Activated gamma-delta T cell treated with Interleukin-2 at 50 U/mL for 16 hours (primary cell): ENCODE measurements at regions not wholly inside any gene's neighbourhood (a gene's known extent, or its start where the extent isn't known, plus 50 kb on each side); places are given as distances from the start of the nearest gene placed in this dataset.

Experiments
- DNase-seq: peaks from one replicate; pipeline ENCODE4 v3.0.0-alpha.2; 2020

DNA sequence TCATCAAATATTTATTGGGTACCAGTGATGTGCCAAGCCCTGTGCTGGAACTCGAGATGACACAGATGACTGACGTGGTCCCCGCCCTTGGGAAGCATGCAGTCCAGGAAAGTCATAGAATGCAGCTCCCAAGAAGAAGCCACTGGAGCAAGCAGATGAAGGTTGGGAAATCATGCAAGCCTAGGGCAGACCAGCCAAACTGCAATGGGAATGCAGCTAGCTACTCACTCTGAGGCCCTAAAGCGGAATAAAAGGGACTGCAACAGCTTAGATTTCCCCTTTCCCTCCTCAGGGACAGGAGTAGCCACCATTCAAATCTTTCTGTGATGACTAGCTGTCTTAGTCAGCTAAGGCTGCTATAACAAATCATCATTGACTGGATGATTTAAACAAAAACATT, 152.2 kb downstream of the MAFB start:
- DNase-seq = no peak

DNA sequence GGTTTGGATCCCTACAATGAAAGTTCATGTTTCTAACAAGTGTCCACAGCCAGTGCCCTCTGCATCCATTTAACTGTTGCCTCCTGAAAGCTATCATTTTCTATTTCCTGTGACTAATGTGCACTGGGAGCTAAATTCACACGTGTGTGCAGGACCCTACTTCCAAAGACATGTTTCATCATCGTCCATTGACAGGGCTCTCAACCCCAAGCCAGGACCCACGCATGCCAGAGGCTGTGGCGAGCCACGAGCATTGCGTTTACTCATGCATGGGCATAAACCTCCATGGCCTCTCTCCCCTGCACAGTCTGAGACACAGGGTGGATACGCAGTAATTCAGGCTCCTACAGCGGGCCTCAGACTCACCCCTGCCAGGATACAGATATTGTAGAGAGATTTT, 153.2 kb downstream of the MAFB start:
- DNase-seq = no peak

DNA sequence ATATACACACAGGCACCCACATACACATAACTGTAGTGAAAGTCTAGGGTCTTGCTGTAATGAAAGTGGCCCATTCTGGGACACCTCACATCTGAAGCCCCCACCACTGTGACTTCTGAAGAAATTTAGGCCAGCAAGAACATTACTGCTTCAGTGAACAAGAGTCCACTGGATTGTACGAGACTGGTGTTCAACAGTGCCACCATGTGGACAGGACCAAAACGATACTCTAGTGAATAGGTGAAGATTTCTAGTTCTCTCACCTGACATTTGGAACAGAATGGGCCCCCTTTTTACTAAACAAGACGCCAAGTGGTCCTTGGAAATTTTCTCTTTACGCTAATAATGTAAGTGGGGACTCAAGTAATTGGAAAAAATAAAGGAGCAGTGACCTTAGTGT, 156.9 kb downstream of the MAFB start:
- no peak for DNase-seq

DNA sequence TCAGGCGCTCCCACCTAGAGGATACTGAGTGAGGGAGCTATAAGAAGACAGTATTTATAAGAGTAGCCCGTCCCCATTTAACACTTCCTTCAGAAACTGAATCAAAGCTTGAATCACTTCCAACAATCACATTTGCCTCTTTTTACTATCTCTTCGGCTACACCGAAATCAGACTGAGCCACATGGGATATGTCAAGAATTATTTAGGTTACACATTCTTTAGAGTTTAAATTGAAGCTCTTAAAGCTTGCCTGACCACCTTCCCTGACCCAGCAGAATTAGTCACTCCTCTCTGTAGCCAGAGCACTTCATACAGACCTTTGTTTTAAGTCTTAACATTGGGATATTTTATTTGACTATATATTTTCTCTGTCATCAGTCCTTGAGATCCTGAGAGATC, 163.7 kb downstream of the MAFB start:
- no peak for DNase-seq

DNA sequence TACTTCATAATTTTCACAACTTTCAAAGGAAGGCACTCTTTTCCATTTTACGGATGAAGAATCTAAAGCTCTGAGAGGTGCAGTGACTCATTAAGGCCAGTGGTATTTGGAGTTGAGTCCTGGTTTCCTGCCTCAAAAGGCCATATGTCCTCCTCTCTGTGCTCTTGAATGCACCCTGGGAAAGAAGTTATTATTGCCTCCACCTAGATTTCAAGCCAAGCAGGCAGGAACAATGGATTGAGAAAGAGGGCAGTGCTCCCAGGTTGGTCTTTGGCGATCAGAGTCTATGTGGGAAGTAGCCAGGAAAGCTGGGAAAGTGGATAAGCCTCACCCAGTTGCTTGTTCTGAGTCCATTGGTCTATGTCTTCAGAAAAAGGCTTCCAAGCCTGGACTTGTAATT, 165.0 kb downstream of the MAFB start:
- DNase-seq = no peak

DNA sequence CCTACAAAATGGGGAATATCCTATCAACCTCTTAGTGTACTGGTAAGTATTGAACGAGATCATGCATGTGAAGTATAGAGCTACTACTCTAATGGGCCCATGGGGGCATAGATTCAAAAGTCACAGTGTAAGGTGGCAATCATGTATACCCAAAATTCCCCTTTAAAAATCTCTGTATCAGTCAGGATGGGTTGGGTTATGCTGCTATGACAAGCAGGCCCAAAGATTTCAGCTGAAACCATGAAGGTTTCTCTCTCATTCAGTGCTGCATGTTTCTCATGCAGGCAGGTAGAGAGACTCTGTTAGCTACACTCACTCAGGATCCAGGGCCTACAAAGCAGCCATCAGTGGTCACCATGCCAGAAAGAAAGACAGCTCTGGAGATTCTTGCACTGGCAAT, 166.6 kb downstream of the MAFB start:
- no peak for DNase-seq

DNA sequence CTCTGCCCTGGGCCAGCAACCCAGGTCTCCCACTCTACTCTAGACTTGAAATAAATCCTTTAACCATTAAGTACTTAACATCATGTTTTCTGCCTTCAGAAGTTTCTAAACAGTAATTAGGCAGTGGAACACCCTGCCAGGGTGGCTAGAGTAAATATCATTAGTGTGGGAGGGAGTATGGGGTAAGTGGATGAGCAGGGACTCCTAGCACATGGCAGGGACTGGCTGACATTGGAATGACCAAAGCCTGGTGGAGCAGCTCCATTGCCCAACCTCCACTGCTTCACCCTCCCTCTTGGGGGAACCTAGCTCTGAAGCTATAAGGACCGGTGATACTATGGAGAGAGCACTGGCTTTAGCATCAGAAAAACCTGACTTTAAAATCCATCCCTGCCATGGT, 167.1 kb downstream of the MAFB start:
- DNase-seq = no peak

DNA sequence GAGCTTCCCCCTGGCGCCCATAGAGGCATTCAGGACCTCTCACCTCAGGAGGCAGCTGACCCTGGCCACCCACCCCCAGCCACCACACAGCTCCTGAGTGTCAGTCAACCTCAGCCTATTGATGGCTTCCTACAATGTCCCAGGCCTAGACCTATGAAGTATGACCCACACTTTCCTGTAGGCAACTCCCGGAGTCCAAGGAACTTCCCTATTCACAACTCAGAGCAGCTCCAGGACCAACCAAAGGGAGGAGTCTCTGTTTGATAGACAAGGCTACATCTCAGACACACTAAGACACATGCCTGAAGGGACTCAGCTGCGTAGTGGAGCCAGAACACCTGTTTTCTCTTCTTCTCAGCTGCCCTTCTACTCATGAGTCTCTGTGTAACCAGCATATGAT, 169.1 kb downstream of the MAFB start:
- no peak for DNase-seq

DNA sequence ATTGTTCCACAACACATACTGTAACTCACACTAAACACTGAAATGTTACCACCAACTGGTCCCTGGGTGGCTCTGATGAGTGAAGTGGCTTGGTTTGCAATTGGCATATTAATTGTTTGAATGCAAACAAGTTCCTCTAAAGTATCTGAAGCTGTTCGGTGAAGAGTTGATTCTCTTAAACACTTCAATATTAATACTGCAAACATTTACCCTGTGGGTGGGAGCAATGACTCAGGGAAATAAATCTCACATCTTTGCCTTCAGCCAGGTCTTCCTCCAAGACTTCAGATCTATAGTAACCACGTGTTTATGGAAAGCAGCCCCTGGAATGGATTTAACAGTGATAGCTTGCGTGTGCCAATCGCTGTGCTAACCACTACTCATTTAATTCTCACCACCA, 176.0 kb downstream of the MAFB start:
- DNase-seq = no peak

DNA sequence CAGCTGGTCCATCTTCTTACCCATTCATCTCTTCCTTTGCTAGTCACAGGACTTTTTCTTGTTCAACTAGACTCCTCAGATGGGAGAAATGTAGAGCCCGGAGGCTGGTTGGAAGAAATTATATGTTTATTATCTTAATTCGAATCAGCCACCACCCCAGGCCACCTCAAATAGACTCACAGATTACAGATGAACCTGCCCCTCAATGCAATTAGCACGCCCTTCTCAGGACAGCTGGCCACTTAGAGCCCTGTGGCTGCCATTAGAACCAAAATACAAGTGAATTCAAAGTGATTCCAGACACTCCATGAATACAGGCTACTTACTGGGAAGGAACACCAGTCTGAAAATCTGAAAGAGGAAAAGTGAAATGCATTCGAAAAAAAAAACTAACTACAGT, 176.4 kb downstream of the MAFB start:
- DNase-seq = no peak

DNA sequence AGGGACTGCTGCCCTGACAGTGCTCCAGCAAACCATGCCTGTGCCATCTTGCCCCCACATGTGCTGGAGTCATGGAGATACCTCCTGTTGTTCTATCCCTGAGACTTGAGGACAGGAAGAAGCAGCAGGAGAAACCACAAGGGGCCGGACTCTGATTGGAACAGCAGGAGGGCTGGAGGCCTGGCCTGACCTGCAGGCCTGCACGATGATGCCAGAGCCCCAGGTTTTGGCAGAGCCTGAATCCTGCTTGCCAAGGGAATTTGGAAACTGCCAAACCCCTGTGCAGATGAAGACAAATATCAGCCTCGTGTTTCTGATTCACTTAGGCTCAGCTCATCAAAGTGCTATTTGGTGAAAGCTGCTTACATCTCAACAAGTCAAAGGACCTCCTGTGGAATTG, 177.6 kb downstream of the MAFB start:
- DNase-seq = no peak

DNA sequence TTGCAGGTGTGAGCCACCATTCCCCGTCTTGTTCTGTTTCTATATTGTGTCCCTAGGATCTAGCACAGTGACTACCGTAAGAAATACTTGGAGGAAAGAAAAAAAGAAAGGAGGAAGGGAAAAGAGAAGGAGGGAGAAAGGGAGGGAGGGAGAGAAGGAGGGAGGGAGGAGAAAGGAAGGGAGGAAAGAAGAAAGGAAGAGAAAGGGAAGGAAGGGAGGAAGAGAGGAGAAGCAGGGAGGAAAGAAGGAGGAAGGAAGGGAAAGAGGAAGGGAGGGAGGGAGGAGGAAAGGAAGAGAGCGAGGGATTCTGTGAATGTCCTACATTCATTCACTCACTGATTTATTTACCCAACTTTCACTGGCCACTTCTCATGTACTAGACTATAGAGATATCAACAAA, 178.4 kb downstream of the MAFB start:
- DNase-seq = no peak

DNA sequence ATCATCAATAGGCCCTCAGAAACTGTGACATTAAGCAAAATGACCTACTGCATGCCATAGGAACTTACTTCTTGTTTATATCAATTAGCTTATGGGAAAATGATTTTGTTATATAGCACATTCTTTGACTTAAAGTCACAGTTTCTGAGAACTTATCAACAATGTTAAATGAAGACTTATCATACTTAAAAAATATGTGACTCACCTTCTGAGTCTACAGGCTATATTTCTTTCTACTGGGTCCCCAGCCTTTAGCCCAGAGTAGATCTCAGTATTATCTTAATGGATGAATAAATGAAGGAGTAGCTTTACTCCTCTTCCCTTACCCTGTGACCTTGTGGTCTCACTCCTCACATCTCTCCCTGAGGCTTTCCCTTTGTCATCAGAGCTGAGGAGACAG, 180.2 kb downstream of the MAFB start:
- DNase-seq = no peak

DNA sequence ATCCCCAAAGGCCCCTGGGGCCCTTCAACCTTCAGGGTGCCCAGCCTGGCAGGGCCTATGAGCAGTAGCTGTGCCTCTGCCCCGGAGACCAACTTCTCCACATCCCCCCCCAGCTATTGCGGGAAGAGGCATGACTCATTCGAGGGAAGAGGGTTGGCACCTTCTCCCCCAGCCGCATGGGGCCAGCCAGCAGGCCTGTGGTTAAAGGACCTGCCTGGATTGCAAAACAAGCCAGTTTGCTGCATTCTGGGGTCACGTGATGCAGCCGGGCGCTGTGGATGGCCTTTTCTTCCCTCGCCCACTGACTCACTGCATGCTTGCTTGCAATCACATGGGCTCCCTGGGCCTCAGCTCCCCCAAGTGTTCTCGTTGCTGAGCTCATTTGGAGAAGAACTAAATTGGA, 182.5 kb downstream of the MAFB start:
- no peak for DNase-seq

DNA sequence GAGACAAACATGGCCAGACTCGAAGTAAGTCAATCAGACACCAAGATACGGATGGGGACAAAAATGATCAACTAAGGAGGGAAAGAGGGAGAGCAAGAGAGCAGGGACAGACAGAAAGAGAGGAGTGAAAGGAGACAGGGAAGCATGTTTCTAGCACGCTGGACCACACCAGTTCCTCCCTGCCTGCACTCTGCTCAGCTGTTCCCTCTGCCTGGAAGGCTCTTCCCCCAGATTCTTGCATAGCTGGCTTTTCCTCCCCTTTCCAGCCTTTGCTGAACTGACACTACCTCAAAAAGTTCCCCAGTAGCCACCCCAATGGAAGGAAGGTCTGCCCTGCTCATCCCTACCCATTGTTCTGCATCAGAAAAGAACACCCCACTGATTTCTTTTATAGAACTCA, 185.9 kb downstream of the MAFB start:
- DNase-seq = no peak

DNA sequence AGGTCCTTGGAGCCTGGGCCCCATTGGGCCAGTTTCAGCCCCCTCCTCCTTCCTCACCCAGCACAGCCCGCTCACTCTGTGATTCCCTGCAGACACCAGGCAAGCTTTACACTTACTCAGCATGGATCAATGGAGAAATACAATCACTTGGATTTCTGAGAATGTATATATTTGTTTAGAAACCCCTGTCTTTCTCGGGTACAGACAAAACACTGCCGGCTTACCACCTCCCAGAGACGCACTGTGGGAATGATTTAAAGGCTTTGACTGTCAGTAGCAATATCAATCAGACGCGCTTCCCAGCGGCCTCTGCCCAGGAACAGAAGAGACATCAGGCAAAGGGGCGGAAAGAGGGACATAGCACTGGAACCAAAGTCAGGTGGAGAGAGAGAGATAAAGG, 186.5 kb downstream of the MAFB start:
- DNase-seq = no peak

DNA sequence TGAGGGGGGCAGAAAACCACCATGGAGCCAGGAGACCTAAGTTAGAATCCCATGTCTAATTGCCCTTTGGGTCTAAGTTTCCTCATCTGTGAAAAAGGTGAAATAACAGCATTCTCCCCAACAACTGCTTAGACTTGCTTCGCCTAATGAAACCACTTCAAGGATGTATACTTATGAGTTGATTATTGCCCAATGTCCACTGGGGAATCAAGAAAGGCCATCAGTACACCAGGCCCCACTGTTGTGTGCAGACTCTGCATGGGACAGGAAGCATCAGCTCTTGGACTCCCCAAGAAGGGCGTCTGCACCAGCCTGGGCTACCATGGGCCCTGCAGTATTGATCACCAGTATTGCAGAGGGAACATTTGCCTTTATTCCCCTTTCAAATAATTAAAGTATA, 189.6 kb downstream of the MAFB start:
- no peak for DNase-seq

DNA sequence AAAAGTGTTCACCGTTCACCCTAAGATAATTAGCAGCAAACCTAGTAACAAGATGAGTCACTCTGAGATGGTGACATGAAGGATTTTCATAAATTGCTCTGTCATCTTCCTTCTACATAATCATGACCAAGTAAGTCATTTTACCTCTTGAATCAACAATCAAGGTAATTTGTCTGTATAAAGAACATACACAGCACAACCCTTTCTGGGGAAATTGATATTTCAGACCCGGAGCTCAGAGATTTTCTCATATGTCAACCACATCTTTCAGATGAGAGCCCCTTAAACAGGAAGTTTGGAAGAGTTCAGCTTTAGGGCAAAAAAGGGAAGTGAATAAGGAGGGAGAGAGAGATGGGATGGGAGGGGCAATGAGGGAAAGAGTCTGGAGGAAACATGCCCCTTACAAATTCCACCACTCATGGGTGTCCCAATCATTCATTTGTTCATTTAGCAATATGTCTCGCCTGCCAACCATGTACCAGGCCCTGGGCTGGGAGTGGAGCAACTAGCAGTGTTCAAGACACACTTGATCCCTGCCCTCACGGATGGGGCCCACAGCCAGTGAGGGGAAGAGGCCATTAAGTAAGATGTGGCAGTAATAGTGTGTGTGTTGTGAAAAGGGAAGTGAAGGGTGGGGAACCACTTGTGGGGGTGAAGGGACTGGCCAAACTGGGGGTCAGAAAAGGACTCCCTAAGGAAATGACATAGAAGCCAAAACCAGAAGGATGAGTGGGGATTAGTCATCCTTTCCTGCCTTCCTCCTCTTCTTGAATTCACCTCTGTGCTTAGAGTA, 190.9 kb downstream of the MAFB start:
- no peak for DNase-seq

DNA sequence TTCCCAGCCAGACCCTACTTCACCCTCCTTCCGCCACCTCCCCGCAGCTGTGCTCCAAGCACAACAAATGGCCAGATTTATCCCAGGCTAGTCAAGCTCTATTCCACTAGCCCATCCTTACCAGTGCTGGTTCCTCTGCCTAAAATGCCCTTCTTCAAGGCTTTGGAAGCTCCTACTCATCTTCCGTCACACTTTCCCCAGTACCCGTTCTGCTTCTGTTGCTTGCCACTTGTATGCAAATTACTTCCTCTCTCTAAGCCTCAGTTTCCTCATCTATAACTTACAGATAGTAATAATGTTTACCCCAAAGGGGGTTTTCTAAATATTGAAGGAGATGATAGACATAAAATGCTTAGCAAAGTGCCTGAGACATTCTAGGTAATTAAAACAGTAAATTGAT, 193.1 kb downstream of the MAFB start:
- no peak for DNase-seq

DNA sequence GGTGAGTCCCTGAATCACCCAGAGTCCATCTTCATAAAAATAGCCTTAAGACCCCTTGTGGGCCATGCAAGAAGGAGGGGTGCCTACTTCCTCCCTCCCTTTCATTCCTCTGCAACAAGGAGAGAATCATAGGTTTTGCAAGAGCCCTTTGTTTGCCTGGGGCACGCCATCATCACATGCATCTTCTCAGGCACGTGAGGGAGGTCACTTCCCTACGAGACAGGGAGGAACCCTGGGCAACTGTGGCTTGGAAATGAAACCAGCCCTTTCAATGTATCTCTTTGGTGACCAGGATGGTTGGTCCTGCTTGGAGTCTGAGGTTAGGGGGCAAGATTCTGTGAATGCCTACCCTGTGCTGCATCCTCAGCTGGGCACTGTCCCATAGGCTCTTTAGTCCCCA, 194.8 kb downstream of the MAFB start:
- no peak for DNase-seq

DNA sequence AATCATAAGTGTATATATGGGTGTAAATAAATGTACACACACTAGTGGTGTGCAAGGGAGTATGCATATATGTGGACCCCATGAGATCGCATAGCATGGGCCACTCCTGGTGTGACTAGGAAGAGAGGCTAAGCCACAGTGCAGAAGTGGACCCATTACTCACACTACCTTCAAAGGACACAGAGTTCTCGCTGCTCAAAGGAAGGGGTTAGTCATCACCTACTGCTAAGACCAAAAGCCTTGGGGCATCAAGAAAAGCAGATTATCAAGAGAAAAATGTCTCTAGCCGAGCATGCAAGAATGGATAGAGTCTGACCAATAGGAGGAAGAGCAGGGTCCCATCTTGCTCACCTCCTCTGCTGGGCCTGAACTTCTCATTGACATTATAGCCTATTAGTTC, 195.5 kb downstream of the MAFB start:
- no peak for DNase-seq

DNA sequence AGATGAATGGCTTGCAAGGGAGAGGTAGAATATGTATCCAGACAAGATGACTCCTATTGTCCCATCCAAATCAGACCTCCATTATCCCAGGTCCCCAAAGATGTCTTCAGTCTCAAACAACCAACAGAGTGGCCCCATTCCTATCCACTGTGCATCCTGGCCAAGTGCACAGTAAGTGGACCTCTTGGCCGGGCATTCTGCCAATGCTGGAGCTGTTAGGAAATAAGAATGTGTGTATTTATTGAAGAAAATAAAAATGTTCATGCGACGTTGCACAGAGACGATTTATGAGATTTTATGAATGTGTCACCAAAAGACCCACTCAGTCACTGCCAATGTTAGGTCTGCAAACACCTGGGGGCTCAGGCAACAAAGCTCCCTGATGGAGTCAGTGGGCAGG, 196.0 kb downstream of the MAFB start:
- no peak for DNase-seq

DNA sequence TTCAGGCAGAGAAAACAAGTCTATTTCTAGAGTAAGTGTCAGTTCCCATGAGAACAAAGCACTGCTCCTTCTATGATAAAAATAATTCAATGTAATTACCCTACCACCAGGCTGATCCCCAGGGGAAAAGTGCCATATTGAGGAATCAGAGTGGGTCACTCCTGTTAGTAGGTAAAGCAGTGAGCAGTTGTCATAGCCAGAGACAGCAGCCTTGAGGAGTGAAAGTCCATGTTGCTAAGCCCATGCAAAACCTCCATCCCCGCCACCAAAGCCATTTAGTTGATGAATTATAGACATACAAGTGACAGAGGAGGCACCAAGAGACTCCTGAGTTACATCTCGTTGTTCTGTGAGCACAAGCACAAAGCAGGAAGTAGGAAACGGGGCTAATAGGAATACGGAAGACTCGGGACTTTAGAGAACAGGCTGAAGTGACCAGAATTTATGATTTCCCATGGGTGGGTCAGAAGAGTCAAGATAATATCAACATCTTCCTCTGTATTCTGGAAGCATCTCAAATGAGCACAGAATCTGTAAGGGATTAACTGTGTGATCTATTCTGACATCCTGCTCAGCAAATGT, 197.9 kb downstream of the MAFB start:
- no peak for DNase-seq

DNA sequence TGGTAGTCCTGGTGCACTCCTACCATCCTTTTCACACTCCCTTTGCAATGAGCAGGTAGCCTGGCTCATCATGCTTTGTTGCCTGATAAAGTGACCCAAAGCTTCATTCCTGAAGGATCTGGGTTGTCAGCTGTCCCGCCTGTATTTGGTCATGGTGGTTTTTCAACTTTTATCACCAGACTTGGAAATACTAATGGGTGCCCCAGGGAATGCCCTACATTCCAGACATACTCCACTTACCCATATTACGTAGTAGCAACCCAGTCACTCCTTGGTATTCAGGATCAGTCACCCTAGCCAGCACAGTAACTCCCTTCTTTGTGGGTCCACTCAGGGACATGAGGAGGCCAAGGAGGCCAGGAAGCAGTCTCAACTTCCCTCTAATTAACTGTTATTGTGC, 199.2 kb downstream of the MAFB start:
- no peak for DNase-seq

DNA sequence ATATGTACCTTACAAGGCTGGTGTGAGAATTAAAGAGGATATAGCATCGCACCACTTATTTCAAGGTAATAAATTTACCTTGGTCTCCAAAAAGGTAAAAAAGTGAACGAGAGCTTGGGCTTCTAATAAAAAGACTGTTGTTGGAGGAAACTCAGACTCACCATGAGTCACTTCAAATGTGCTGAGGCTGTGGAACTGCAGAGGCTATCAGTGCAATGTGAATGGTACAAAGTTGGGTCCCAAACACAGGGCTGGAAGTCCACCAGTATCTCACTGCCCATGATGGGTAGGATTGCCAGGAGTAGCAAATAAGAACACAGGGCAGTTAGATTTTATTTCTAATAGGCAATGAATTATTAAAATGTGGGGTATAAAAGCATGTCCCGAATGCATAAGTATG, 200.6 kb downstream of the MAFB start:
- DNase-seq = no peak
